ENCODE measurements at regions not wholly inside any gene's neighbourhood (a gene's known extent, or its start where the extent isn't known, plus 50 kb on each side); places are given as distances from the start of the nearest gene placed in this dataset.
"Not testable (repeated sequence)": the region's sequence is repeated elsewhere in the genome, so short reads cannot be mapped to it uniquely, and the experiment has no call there.

GRCh38 chr14:58961045-58961731 lies 227.3 kb upstream of the DAAM1 start:
- DNase-seq, result no peak

GRCh38 chr14:58963873-58964597 lies 224.4 kb upstream of the DAAM1 start:
- no peak for DNase-seq

GRCh38 chr14:58964598-58964928 lies 223.9 kb upstream of the DAAM1 start:
- no peak for DNase-seq

GRCh38 chr14:58965601-58966000 lies 222.9 kb upstream of the DAAM1 start:
- no peak for DNase-seq

GRCh38 chr14:58966997-58967396 lies 221.5 kb upstream of the DAAM1 start:
- no peak for DNase-seq

- no peak for DNase-seq
Observed at GRCh38 chr14:58969951-58970751, 218.3 kb upstream of the DAAM1 start.

- DNase-seq, result no peak
Observed at GRCh38 chr14:58972233-58973017, 216.0 kb upstream of the DAAM1 start.

GRCh38 chr14:58977366-58977765 lies 211.1 kb upstream of the DAAM1 start:
- no peak for DNase-seq

- DNase-seq, result no peak
Observed at GRCh38 chr14:58978343-58978742, 210.1 kb upstream of the DAAM1 start.

- no peak for DNase-seq
Observed at GRCh38 chr14:58979325-58979724, 209.1 kb upstream of the DAAM1 start.

GRCh38 chr14:58981840-58982239 lies 206.6 kb upstream of the DAAM1 start:
- DNase-seq, result no peak

- no peak for DNase-seq
Observed at GRCh38 chr14:58985786-58986185, 202.7 kb upstream of the DAAM1 start.

- no peak for DNase-seq
Observed at GRCh38 chr14:58987591-58987990, 200.9 kb upstream of the DAAM1 start.

GRCh38 chr14:58992935-58993334 lies 195.5 kb upstream of the DAAM1 start:
- no peak for DNase-seq

GRCh38 chr14:58994130-58994529 lies 194.3 kb upstream of the DAAM1 start:
- no peak for DNase-seq

GRCh38 chr14:59004012-59004411 lies 184.5 kb upstream of the DAAM1 start:
- DNase-seq, result no peak

- DNase-seq, result not testable (repeated sequence)
Observed at GRCh38 chr14:59006179-59006578, 182.3 kb upstream of the DAAM1 start.

- no peak for DNase-seq
Observed at GRCh38 chr14:59009967-59010366, 178.5 kb upstream of the DAAM1 start.

- DNase-seq, result no peak
Observed at GRCh38 chr14:59013672-59014298, 174.7 kb upstream of the DAAM1 start.

GRCh38 chr14:59015482-59015881 lies 173.0 kb upstream of the DAAM1 start:
- no peak for DNase-seq

- no peak for DNase-seq
Observed at GRCh38 chr14:59017285-59017965, 171.0 kb upstream of the DAAM1 start.

GRCh38 chr14:59018460-59018859 lies 170.0 kb upstream of the DAAM1 start:
- DNase-seq, result no peak
